Activated gamma-delta T cell treated with anti-CD3 and anti-CD28 coated beads, Interleukin-2, amount 50 U/mL, for 16 hours (primary cell): ENCODE measurements at regions not wholly inside any gene's neighbourhood (a gene's known extent, or its start where the extent isn't known, plus 50 kb on each side); places are given as distances from the start of the nearest gene placed in this dataset.
"Not testable (repeated sequence)": the region's sequence is repeated elsewhere in the genome, so short reads cannot be mapped to it uniquely, and the experiment has no call there.

Experiments used
- DNase-seq: peaks from one replicate; pipeline ENCODE4 v3.0.0-alpha.2; 2020; ENCODE audit warnings: low read depth

DNA sequence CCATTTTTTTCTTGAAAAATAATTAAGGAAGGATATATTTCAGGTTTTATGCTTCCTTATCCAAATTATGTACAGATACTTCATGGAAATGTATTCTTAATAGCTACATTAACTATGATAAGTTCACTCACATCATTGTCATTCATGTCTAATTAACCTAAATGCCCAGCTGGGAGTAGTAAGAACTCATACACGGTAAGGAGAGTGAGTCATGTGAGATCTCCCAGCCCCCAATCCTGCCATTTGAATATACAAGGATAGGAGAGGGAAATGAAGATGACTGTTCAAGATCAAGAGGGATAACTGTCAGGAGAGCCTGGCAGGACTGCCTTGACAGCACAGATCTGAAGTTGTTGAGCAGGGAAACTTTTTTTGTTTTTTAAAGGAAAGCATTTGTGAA, 343.4 kb upstream of the USP15 start:
- DNase-seq = no peak

DNA sequence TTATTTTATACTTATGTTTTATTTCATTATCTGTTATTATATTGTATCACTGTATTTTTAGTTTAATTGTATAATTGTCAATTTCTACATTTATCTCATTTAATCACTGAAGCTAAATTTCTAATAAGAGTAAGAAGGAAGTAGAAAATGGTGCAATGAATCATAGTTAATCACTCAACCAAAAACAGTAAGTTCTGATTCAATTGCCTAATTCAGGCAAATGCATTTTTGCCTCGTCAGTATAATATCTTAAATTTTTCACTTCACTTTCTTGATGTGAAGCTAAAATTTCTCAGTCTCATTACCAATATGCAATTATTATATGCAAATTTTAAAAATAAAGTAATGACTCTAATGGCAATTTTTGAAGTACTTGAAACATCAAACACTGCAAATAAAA, 340.5 kb upstream of the USP15 start:
- DNase-seq = no peak

DNA sequence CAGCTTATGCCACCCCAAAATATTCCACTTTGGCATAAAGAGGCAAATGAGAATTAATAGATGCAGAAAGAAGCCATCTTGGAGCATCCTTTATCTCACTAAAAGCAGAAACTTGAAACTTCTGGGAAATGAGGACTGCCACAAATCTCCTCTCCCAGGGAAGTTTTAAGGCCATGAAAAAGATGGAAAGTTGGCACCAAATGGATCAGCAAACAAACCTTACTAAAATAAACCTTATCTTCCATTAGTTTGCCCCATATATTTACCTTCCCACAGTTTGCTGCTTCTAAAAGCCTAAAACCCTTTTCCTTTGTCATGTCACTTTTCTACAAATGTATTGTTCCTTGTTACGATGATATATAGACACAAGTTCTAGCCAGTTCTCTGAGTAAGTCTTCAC, 340.0 kb upstream of the USP15 start:
- no peak for DNase-seq

DNA sequence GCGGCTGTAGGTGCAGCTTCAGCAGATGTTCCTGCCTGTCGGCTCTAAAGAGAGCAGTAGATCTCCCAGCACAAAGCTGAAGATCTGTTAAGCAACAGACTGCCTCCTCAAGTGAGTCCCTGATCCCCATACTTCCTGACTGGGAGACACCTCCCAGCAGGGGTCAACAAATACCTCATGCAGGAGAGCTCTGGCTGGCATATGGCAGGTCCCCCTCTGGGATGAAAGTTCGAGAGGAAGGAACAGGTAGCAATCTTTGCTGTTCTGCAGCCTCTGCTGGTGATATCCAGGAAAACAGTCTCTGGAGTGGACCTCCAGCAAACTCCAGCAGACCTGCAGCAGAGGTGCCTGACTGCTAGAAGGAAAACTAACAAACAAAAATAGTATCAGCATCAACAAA, 337.1 kb upstream of the USP15 start:
- no peak for DNase-seq

DNA sequence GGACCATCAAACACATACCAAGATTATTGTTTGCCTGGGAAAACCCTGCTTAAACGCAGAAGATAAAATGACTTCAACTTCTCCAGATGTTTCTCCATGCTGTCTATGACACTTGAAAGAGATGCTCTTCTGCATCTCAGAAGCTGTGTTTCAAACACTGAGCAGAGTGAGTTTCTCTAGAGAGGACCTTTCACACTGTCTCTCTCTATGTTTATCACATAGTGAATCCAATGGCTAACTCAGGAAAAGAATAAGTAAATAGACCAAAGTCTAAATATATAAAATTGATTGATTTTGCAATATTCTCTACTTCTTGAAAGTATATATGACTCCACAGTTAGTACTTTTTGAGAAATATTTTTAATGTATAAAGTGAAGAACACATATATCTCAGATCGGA, 325.6 kb upstream of the USP15 start:
- DNase-seq = no peak

DNA sequence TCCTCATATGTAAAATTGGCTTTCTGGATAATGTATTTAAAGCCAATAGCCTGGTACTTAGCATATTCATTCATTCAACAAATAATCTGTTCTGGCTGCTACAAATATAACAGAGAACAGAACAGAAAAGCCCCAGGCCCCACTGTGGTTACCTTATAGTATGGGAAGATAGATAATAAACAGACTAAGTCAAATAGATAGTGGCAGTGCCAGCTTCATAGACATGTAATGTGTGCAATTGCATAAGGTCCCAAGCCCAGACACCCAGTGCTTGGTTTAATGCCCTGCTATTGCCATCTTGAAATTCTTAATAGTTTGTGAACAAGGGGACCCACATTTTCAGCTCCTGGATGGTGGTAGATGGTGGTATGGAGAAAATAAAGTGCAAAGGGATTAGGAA, 320.2 kb upstream of the USP15 start:
- no peak for DNase-seq

DNA sequence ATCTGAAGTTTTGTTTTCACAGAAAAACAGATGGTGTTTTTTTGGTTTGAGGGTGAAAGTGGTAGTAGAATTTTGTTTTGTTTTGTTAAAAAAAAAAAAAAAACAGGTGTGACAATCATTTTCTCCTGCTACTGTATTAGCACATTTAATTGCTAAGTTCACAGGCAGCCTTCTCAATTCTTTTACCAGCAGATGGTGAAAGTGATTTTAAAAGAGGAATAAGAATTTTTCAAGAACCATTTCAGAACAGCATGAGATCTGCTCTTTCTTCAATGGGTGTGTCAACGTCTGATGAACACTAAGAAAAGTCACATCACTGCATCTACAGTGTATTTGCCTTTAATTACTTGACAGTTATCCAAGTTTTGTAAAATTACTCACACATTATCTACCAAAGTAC, 303.7 kb upstream of the USP15 start:
- DNase-seq = no peak

DNA sequence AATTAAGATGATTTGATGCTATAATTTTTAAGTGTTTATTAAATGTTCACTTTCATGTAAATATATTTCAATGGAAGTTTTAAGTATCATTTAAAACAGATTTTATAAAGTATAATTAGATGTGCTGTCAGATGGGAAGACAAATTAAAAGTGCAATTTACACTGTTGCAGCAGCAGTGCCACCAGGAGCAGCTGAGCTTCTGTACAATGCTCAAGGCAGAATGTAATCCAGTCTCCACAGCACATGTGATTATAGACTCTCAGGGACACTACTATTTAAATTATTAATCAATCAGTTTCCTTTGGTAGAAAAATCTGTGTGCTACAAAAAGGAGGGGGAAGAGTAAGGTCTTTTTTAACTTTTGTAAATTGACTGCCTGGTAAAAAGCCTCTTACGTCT, 285.7 kb upstream of the USP15 start:
- DNase-seq = no peak

DNA sequence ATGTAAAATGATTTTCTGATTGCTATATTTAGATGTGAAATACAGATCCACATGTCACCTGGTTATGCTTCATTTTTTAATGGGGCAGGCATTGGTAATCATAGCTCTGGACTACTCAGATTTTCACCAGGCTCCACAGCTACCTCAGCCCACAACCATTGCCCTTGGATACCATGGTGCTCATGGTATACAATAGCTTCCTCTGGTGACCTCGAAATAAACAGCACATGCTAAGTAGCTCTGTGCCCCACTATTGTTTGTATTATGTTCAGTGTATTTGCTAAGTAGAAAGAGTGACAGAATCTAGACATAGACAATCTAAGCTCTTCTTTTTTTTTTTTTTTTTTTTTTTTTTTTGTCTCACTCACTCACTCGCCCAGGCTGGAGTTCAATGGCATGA, 274.4 kb upstream of the USP15 start:
- DNase-seq = no peak

DNA sequence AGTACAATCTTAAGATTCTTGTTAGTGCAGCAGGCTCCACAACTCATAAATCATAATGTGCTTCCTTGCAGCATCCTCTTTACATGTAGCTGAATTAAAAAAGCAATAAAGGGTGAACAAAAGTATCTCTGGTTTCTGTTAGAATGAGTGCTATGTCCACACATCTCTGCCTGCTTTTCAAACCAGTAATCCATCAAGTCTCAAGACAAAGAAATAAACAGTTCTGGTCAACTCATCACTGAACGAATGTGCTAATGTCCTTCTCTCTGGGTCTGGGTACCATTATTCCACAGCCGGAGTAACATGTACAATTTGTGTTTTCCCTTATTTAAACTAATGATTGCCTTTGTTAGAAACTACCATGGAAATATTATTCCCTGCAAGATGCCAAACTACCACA, 273.0 kb upstream of the USP15 start:
- DNase-seq = no peak

DNA sequence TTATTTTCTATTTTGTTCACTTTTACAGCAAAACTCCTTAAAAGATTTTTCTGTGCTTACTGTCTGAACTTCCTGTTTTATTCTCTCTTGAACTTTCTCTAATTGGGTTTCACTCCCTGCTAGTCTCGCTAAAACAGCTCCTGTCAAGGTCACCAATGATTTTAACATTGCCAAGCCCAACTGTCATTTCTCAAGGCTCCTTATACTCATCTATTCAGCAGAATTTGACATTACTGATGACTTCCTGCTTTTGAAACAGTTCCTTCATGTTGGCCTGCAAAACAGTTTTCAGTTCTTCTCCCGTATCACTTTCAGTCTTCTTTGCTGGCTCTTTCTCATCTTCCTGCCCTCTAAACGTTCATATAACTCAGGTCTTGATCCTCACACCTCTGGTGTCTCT, 268.5 kb upstream of the USP15 start:
- no peak for DNase-seq

DNA sequence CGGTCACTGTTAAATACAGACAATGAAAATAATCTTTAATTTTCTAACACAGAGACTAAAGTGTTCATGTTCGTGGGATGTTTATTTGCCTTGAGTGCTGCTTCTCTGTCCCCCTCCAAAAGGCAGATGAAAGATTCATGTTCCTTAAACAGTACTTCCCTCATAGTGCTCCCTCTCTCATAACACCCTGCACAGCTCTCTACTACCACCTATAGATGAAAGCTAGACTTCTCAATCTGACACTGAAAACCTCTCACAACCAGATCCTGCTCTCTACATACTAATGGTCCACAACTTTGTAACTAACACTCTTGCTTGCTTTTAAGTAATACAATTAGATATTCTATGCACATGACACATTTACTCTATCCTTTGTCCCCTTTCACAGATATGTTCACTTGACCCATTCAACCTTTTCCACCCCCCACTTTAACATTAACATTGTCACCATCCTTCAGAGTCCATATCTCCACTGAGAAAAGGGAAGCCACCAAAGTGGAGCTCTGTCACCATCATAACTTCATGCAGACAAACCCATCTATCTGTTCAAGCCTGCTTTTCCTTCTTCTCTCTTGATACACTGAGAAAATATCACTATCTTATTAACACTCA, 266.4 kb upstream of the USP15 start:
- no peak for DNase-seq

DNA sequence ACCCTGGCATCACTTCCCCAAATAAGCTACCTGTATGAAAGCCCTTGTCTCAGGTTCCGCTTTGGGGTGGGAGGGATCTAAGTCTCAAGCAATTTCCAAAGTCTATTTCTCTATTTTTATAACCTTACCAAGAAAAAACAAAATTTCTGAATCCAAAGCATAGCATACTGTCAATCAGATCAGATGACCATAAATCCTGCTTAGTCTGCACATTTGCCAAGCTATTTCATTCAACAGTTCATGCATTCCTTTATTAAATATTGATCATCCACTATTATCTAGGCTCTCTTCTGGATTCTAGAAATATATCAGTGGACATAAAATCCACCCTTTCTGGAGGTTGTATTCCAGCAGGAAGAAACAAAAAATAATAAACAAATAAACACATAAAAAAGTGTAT, 263.5 kb upstream of the USP15 start:
- DNase-seq = no peak

DNA sequence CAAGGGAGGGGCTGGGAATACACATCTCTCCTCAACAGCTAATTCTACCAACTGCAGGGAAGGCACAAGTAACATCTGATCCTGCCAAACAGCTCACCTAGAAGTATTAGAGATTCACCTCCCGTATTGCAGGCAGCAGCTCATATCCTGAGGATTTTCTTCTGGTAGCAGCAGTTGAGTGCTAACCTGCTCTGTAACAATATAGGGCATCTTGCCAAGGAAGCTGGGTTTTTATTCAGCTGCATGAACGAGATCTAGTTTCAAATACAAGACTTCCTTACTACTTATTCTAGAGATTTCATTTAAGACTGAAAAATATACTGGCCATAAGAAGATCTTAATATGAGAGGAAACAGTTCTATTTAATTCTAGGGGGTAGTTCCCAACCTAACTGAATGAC, 261.4 kb upstream of the USP15 start:
- DNase-seq = no peak

DNA sequence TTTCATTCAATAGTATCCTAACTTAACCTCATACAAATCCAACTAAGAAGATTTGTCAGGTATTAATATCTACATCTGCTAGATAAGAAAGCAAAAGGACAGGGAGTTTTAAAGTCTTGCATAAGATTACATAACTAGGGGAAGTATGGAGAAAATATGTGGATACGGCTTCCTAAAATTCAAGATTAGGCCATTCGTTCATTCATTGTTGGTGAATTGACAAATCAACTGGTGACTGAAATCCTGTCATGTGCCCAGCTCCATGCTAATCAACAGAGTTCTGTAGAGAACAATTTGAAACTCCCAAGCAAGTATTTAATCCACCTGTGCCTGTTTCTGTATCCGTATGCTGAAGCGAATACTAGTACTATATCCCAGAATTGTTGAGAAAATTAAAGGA, 260.9 kb upstream of the USP15 start:
- no peak for DNase-seq

DNA sequence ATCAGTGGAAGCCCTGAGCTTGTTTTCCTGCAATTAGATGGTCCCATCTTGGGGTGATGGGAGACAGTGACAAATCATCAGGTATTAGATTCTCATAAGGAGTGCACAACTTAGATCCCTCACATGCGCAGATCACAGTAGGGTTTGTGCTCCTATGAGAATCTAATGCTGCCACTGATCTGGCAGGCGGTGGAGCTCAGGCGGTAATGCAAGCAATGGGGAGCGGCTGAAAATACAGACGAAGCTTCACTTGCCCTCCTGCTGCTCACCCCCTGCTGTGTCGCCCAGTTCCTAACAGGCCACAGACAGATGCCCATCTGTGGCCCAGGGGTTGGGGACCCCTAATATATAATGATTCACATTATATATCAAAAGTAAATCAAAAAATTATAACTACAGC, 258.8 kb upstream of the USP15 start:
- no peak for DNase-seq

DNA sequence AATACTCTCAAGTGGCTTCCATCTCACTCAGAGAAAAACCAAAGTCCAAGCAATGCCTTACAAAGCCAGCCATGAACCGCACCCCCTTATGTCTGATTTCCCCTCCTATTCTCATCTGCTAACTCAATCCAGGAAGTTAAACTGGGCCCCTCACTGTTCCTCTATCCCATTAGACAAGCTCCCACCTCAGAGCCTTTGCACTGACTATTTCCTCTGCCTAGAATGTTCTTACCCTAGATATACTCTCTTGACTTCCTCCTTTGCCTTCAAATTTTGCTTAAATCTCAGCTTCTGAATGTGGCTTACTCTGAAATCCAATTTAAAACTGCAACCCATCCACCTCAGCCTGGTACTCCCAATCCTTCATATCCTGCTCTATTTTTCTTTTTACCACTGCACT, 257.0 kb upstream of the USP15 start:
- DNase-seq = no peak

DNA sequence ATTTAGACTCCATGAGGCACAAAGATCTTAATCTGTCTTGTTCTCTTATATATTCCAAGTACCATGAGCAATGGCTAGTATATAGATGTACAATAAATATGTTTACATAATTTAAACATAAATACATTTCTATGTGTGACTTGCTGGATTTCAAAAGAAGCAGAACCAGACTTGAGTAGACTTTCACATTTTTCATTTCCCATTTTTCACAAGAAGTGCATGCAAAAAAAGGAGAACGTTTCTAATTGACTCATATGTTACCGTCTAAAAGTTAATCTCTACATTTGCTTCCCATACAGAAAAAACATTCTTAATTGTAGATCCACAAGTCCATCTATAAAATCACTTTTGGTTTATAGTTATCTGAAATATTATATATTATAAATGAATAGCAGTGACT, 256.5 kb upstream of the USP15 start:
- no peak for DNase-seq

DNA sequence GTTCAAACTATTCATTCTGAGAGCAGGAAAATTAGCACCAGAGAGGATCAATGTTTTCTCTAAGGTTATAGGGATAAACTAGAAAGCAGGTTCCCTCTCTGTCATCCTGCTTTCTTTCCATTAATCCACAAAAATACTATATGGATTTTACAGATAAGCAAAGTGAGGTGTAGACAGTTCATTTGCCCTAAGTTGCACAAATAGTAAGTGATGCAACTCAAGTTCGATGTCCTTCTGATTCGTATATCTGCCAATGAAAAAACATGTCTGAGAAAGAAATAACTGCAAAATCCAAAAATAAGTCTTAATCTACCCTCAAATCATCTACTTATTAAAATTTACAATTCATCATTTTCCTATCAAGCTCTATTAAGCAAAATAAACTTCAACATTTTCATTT, 254.6 kb upstream of the USP15 start:
- DNase-seq = no peak

DNA sequence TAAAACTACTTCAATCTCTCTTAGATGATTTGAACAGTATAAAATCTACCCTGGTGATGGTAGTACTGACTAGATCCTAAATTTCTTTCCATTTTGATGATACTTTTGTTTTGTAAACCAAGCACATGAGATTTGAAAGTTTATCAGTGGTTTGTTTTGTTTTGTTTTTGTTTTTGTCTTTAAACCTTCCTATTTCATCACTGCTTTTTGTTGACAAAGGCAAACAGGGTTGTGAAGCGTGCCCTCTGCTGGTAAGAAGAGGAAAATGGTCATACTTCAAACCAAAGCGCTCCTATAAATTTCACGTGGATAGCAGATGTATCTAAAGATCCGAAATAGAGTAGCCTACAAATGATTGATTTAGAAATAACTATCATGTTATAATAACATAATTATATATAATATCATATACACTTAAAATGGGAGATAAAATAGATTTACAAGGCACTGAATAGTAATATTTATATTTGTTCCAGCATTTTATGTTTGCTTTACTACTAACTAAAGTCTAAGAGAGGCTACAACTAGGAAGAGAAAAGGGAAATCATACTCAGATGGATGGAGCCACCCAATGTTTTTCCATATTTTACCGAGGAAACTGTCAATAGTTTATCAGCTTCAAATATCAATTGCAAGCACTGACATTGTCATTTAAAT, 254.0 kb upstream of the USP15 start:
- no peak for DNase-seq

DNA sequence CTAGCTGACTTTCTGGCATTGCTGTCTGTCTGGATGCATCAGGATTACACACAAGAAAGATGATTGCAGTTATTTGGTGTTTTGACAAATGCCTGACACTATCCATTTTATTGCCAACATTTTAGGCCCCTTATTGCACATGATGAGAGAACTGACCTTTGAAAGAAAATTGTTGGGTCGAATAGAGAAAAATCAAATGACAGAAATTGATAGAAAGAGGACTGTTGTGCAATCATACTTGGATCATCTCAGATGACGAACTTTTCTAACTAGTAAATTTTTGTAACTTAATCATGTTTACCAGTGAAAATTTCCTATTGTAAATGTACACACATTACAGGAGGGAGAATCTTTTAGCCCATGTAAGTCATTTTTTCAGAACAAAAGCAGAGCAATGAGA, 251.5 kb upstream of the USP15 start:
- DNase-seq = no peak

DNA sequence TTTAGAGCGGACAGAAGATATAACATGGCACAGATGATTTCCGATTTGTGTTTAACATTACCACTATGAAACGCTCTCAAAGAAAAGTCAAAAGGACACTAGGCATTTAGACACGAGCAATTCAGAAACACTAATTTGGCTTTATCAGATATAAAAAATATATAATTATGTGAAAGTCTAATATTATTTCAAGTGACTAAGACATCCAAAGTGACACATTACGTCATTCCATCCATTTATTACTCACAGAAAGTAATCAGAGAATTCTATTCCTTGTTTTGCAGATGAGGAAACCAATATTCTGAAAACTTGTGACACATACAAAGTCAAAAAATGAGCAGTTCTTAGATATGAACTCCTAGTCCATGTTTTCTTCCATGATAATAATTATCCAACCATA, 250.8 kb upstream of the USP15 start:
- no peak for DNase-seq

DNA sequence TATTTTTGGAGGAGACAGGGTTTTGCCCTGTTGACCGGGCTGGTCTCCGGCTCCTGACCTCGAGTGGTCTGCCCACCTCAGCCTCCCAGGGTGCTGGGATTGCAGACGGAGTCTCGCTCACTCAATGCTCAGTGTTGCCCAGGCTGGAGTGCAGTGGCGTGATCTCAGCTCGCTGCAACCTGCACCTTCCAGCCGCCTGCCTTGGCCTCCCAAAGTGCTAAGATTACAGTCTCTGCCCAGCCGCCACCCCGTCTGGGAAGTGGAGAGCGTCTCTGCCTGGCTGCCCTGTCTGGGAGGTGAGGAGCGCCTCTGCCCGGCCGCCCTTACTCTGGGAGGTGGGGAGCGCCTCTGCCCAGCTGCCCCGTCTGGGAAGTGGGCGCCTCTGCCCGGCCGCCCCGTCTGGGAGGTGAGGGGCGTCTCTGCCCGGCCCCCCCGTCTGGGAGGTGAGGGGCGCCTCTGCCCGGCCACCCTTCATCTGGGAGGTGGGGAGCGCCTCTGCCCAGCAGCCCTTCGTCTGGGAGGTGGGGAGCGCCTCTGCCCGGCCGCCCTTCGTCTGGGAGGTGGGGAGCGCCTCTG, 249.8 kb upstream of the USP15 start:
- not testable (repeated sequence) for DNase-seq

DNA sequence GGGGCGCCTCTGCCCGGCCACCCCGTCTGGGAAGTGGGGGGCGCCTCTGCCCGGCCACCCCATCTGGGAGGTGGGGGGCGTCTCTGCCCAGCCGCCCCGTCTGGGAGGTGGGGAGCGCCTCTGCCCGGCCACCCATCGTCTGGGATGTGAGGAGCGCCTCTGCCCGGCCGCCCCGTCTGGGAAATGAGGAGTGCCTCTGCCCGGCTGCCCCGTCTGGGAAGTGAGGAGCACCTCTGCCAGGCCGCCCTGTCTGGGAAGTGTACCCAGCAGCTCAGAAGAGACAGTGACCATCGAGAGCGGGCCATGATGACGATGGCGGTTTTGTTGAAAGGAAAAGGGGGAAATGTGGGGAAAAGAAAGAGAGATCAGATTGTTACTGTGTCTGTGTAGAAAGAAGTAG, 249.2 kb upstream of the USP15 start:
- not testable (repeated sequence) for DNase-seq
